ENCODE measurements at regions not wholly inside any gene's neighbourhood (a gene's known extent, or its start where the extent isn't known, plus 50 kb on each side); places are given as distances from the start of the nearest gene placed in this dataset.

DNA sequence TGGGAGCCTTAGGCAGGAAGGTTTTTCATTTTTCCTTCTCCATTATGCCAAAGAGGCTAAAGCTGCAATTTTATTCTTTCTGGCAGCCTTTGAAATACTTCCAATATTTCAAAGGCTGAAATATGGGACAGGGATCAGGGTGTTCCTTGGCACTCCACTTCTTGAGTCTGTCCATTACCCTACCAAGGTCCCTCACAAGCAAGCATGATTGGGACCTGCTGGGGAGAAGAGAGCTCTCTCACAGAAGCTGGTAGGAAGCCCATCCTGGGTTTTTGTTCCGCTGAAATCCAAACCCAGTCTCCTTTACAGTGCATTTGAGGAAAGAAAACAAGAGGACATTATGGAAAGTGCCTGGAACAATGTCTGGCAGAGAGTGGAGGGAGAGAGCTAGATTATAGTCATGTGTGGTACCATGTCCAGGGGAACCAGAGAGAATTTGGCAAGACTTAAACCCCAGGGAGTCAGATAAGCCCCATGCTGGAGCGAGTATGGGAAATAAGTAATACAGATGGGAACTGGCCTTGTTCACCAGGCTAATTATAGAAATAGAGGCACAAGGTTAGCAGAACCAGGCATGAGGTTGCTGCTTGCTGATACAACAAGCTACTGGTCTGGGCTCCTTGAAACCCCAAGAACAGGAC is 104.7 kb downstream of the LSM5 start:
- H3K27ac ChIP-seq = no peak overlapping the region
- no peak for DNase-seq (ENCODE audit: low spot score)
- H3K4me3 ChIP-seq = no peak overlapping the region
- TF ChIP-seq, protein P1, sequence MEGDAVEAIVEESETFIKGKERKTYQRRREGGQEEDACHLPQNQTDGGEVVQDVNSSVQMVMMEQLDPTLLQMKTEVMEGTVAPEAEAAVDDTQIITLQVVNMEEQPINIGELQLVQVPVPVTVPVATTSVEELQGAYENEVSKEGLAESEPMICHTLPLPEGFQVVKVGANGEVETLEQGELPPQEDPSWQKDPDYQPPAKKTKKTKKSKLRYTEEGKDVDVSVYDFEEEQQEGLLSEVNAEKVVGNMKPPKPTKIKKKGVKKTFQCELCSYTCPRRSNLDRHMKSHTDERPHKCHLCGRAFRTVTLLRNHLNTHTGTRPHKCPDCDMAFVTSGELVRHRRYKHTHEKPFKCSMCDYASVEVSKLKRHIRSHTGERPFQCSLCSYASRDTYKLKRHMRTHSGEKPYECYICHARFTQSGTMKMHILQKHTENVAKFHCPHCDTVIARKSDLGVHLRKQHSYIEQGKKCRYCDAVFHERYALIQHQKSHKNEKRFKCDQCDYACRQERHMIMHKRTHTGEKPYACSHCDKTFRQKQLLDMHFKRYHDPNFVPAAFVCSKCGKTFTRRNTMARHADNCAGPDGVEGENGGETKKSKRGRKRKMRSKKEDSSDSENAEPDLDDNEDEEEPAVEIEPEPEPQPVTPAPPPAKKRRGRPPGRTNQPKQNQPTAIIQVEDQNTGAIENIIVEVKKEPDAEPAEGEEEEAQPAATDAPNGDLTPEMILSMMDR (IDR thresholded peaks at IDR 0.05) = no peak

DNA sequence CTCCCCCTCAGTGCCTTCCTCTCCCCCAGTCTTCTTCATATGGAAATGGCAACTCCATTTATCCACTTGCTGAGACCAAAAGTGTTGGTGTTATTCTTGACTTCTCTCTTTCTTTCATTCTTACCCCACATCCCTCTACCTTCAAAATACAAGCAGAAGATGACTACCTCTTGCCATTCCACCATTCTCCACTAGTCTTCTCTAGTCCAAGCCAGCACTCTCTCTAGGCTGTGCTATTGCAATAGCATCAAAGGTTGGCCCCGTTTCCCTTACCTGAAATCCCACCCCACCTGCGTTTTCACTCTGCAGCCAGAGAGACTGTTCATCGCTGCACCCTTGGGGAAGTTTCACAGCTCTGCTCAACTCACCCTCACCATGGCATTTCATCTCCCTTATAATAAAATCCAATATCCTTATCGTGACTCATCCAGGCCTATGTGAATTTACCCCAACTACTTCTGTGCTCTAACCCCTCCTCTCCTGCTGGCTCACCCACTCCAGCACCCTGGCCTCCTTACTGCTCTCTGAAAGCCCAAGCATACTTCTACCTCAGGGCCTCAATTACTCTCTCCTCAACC is 109.1 kb downstream of the LSM5 start:
- H3K4me3 ChIP-seq = no peak overlapping the region
- TF ChIP-seq, protein P1 (IDR thresholded peaks at IDR 0.05) = no peak
- no peak overlapping the region for H3K27ac ChIP-seq
- no peak for DNase-seq (ENCODE audit: low spot score)

DNA sequence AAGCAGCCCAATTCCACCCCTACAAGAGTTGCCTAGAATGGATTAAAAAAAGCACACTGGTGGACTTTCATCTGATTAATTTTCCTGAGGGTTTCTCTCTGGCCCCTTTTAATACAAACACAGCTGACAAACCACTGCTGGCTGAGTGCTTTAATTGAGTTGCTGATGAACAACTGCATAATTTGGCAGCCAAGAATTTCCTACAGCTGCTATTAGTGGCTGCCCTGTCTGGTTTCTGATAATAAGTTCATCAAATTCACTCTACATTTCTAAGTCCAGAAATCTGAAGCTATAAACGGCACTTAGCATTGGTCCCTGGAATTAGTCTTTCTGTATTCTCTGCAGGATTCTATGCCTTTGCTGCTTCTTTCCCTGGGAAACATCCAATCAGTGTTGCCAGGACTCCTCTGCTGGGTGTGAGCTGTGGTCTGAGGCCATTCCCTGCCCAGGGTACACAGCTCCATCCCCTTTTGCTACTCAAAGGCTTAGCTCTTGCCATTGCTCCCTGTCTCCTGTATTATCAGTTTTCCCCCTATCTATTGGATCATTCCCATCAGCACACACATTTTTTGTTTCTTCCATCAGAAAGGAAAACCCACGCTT is 110.6 kb downstream of the LSM5 start:
- DNase-seq (ENCODE audit: low spot score) = no peak

DNA sequence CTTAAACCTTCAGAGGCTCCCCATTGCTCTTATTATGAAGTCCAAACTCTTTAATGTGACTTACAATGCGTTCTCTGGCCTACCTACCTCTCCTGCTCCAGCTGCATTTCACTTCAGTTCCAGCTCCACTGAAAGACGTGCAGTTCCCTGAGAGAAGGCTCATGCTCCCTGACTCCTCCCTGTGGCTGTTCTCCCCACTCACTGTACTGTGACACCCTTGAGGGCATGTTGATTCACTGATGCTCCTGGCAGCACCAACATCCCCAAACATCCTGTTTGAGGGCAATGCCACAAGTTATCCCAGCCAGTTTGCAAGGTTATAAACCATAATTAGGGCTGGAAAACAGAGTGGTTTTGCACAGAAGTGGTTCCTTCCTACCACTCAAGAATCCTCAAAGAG is 111.2 kb downstream of the LSM5 start:
- Histone ChIP-seq H3K27ac (no peak overlapping the region), H3K4me3 (no peak overlapping the region)
- TF ChIP-seq, protein P1 (IDR thresholded peaks at IDR 0.05) = no peak
- DNase-seq (ENCODE audit: low spot score) = no peak

More for the DNA sequence above, 110.6 kb downstream of the LSM5 start:
- Histone ChIP-seq H3K27ac (no peak overlapping the region), H3K4me3 (no peak overlapping the region)
- TF ChIP-seq, protein P1 (IDR thresholded peaks at IDR 0.05) = no peak

DNA sequence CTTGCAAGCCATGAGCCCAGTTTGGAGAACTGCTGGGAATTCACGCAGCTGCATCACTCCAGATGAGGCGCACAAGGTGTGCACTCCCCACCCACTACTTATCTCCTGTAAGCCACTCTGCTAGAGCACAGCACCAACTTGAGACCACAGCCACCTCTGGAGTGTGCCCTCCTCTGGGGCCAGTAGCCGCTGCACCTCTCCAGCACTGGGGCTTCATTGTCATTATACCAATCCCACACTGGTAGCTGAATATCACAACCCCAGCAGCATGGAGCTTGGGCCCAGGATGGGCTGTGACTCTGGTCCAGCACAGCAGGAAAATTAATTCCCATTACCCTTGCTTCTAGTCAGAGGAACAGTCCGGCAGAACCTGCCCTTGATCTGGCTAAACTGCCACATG is 125.6 kb downstream of the LSM5 start:
- no peak overlapping the region for H3K27ac ChIP-seq
- H3K4me3 ChIP-seq = no peak overlapping the region
- TF ChIP-seq, protein P1 (IDR thresholded peaks at IDR 0.05) = no peak
- no peak for DNase-seq (ENCODE audit: low spot score)

DNA sequence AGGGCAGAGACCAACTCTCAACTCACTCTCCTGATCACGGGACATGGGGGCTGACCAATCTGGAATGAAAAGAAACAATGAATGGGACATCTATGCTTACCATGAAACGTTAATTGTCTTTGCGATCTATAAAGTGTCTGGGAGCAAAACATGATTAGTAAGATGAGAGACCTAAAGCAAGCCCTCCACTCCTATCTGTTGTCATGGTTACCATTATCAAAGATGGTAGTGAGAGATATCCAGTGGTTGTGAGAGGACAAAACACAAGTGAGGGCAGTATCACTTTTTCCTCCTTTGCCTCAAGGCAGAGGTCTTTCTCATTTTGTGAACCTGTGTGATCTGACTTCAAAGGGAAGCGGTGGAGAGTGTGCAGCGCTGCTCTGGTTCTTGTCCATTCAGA is 130.1 kb downstream of the LSM5 start:
- DNase-seq (ENCODE audit: low spot score) = no peak
- TF ChIP-seq, protein P1 (IDR thresholded peaks at IDR 0.05) = no peak
- Histone ChIP-seq H3K27ac (no peak overlapping the region), H3K4me3 (no peak overlapping the region)
